ENCODE measurements at regions not wholly inside any gene's neighbourhood (a gene's known extent, or its start where the extent isn't known, plus 50 kb on each side); places are given as distances from the start of the nearest gene placed in this dataset.

- Histone ChIP-seq H3K4me3 (no peak overlapping the region), H3K4me1 (ENCODE audit: control insufficient read depth, insufficient read depth, low read length) (peaks cover 14% of the 10 kb centered on the region), H3K9me3 (replicated peaks; ENCODE audit: control insufficient read depth, insufficient read depth, low read length) (no peaks in the 10 kb centered on the region; the same call in 2 of the 3 replicates), H3K9ac (ENCODE audit: control insufficient read depth, insufficient read depth, low read length) (no peak overlapping the region), H3K79me2 (ENCODE audit: control insufficient read depth, insufficient read depth, low read length) (no peaks in the 10 kb centered on the region), H4K20me1 (ENCODE audit: control insufficient read depth, insufficient read depth) (no peaks in the 10 kb centered on the region), H3K36me3 (ENCODE audit: control insufficient read depth in 2 of 2, insufficient read depth in 2 of 2, low read length in 1 of 2) (no peaks in the 10 kb centered on the region), H3K27me3 (replicated peaks in 1 of 2; ENCODE audit: control insufficient read depth in 2 of 2, insufficient read depth in 2 of 2, low read length in 1 of 2) (no peaks in the 10 kb centered on the region), H3K27ac (ENCODE audit: control insufficient read depth, insufficient read depth) (no peak overlapping the region), H3K4me2 (ENCODE audit: control insufficient read depth, insufficient read depth) (no peak overlapping the region), H2AFZ (ENCODE audit: control insufficient read depth, low read depth, low read length) (no peak overlapping the region)
- ChIA-PET SMC1A (ENCODE audit: uncharacterized antibody, unreplicated experiment) (interaction anchor here (0.5 to 2.9 kb wide), 12 partner anchors 9 to 390 kb away, joined by 3 to 9 read pairs (median 3); no protein-coding TSS in a partner anchor), POLR2A (no interaction called here), RAD21 (ENCODE audit: unreplicated experiment) (interaction anchor here (1.8 kb wide), 1 partner anchor 44 kb away, joined by 5 read pairs; no protein-coding TSS in a partner anchor), CTCF (interaction anchor here (0.7 to 3.0 kb wide), 5 partner anchors 12 to 48 kb away, joined by 3 to 8 read pairs (median 3); no protein-coding TSS in a partner anchor)
- FAIRE-seq (no peak), ATAC-seq (no peak), DNase-seq (ENCODE audit: low read depth, low spot score) (no peak)
- intact Hi-C loops (cut with micrococcal nuclease; ENCODE audit: unreplicated experiment): no loop called here
- BruUV-seq (replicated peaks): no TSS peak
- WGBS (ENCODE audit: insufficient coverage, insufficient replicate concordance, low lambda C conversion rate, missing lambda C conversion rate): 51% methylated on average over 4 of the region's 4 CpGs
- in situ Hi-C loops (cut with MboI): no loop called here
- TF ChIP-seq POU2F2 (IDR thresholded peaks at IDR 0.05; ENCODE audit: borderline replicate concordance, low read depth, low read length) (no peak), SMAD5 (IDR thresholded peaks at IDR 0.05; ENCODE audit: low read depth) (no peak), SUPT20H (IDR thresholded peaks at IDR 0.05; ENCODE audit: borderline replicate concordance, control insufficient read depth, low read depth, low read length) (no peak), KDM1A (IDR thresholded peaks at IDR 0.05; ENCODE audit: borderline replicate concordance) (no peak), EED (IDR thresholded peaks at IDR 0.05; ENCODE audit: low read depth) (no peak), ZNF687 (IDR thresholded peaks at IDR 0.05) (no peak)
- TF ChIP-seq, protein P1, sequence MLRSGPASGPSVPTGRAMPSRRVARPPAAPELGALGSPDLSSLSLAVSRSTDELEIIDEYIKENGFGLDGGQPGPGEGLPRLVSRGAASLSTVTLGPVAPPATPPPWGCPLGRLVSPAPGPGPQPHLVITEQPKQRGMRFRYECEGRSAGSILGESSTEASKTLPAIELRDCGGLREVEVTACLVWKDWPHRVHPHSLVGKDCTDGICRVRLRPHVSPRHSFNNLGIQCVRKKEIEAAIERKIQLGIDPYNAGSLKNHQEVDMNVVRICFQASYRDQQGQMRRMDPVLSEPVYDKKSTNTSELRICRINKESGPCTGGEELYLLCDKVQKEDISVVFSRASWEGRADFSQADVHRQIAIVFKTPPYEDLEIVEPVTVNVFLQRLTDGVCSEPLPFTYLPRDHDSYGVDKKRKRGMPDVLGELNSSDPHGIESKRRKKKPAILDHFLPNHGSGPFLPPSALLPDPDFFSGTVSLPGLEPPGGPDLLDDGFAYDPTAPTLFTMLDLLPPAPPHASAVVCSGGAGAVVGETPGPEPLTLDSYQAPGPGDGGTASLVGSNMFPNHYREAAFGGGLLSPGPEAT (IDR thresholded peaks at IDR 0.05; ENCODE audit: low read depth): no peak
Observed at GRCh38 chr3:102181175-102181920, 253.5 kb upstream of the ZPLD1 start.
